CD14-positive monocyte (primary cell): ENCODE measurements at regions not wholly inside any gene's neighbourhood (a gene's known extent, or its start where the extent isn't known, plus 50 kb on each side); places are given as distances from the start of the nearest gene placed in this dataset.

Experiments used
- DNase-seq, 3 donors: peaks; one replicate each; pipeline ENCODE4 v3.0.0-alpha.2; 2011 to 2022
- H2AFZ ChIP-seq: 2 replicates; pipeline ENCODE4 v1.6.0; 2012; ENCODE audit warnings: mild to moderate bottlenecking, low read depth, low read length, inconsistent platforms; ENCODE audit not compliant: insufficient read depth, poor library complexity, severe bottlenecking
- H3K27ac ChIP-seq, 2 donors: 1 replicate in 1 of 2; 2 replicates in 1 of 2; pipeline ENCODE4 v1.5.1; 2012 to 2013; ENCODE audit warnings: low read length in 2 of 2, control low read depth in 1 of 2, inconsistent platforms in 1 of 2, low read depth in 1 of 2, mild to moderate bottlenecking in 1 of 2
- H3K27me3 ChIP-seq, 2 donors: one replicate each; pipeline versions ENCODE4 v1.6.0 to v1.6.1; 2011 to 2013; ENCODE audit warnings: low read length in 2 of 2; ENCODE audit not compliant: control insufficient read depth in 2 of 2, insufficient read depth in 2 of 2
- H3K36me3 ChIP-seq, 2 donors: replicated peaks in 1 of 2; 1 replicate in 1 of 2; 2 replicates in 1 of 2; pipeline versions ENCODE4 v1.5.1 to v1.6.1; 2012 to 2013; ENCODE audit warnings: low read length in 2 of 2, control low read depth in 1 of 2, inconsistent platforms in 1 of 2, mild to moderate bottlenecking in 1 of 2; ENCODE audit not compliant: insufficient read depth in 2 of 2, control insufficient read depth in 1 of 2
- H3K4me1 ChIP-seq, 2 donors: 1 replicate in 1 of 2; 2 replicates in 1 of 2; pipeline versions ENCODE4 v1.5.1 to v1.6.1; 2012 to 2013; ENCODE audit warnings: low read length in 2 of 2, control low read depth in 1 of 2, inconsistent platforms in 1 of 2, mild to moderate bottlenecking in 1 of 2, moderate library complexity in 1 of 2; ENCODE audit not compliant: insufficient read depth in 2 of 2, control insufficient read depth in 1 of 2
- H3K4me2 ChIP-seq: replicated peaks from 2 replicates; pipeline ENCODE3; 2012; ENCODE audit warnings: low read length, moderate library complexity, mild to moderate bottlenecking; ENCODE audit not compliant: poor library complexity, severe bottlenecking; ENCODE audit errors: extremely low read depth
- H3K4me3 ChIP-seq, 3 experiments: fragments of 200-600 bp in 1 of 3; sonication (generic) in 1 of 3; replicated peaks in 1 of 3; 1 replicate in 2 of 3; 2 replicates in 1 of 3; pipeline ENCODE4 v1.5.1; 2011 to 2013; ENCODE audit warnings: low read length in 3 of 3, mild to moderate bottlenecking in 3 of 3, control low read depth in 2 of 3, low read depth in 2 of 3, inconsistent platforms in 1 of 3, moderate library complexity in 1 of 3
- H3K79me2 ChIP-seq: 2 replicates; pipeline ENCODE4 v1.6.0; 2012; ENCODE audit warnings: mild to moderate bottlenecking, control low read depth, inconsistent platforms, low read length, moderate library complexity; ENCODE audit not compliant: insufficient read depth
- H3K9ac ChIP-seq: 2 replicates; pipeline ENCODE4 v1.6.0; 2017; ENCODE audit warnings: low read length, mild to moderate bottlenecking; ENCODE audit not compliant: insufficient read depth, poor library complexity, severe bottlenecking
- H3K9me3 ChIP-seq, 2 donors: replicated peaks in 1 of 2; 1 replicate in 1 of 2; 2 replicates in 1 of 2; pipeline versions ENCODE4 v1.5.1 to v1.6.1; 2012 to 2013; ENCODE audit warnings: low read length in 2 of 2, control low read depth in 1 of 2; ENCODE audit not compliant: control insufficient read depth in 1 of 2, insufficient read depth in 1 of 2
- H4K20me1 ChIP-seq: 2 replicates; pipeline ENCODE4 v1.6.0; 2012; ENCODE audit warnings: mild to moderate bottlenecking, low read length, control low read depth, moderate library complexity; ENCODE audit not compliant: insufficient read depth
- H3K27ac Mint-ChIP-seq, 7 donors: one replicate each; pipeline ENCODE4 v1.8.0; 2020; ENCODE audit warnings: mild to moderate bottlenecking in 7 of 7, mixed read lengths in 7 of 7, moderate library complexity in 6 of 7, inconsistent platforms in 2 of 7
- H3K27me3 Mint-ChIP-seq, 3 donors: one replicate each; pipeline ENCODE4 v1.8.0; 2021 to 2022; ENCODE audit warnings: low read depth in 3 of 3, mild to moderate bottlenecking in 3 of 3, mixed read lengths in 3 of 3, moderate library complexity in 3 of 3, inconsistent platforms in 1 of 3
- H3K36me3 Mint-ChIP-seq, 2 donors: one replicate each; pipeline ENCODE4 v1.8.0; 2020; ENCODE audit warnings: mixed read lengths in 2 of 2, inconsistent platforms in 1 of 2, mild to moderate bottlenecking in 1 of 2
- H3K4me1 Mint-ChIP-seq: one replicate; pipeline ENCODE4 v1.8.0; 2020; ENCODE audit warnings: mild to moderate bottlenecking, mixed read lengths
- H3K4me3 Mint-ChIP-seq, 2 donors: one replicate each; pipeline ENCODE4 v1.8.0; 2020; ENCODE audit warnings: mild to moderate bottlenecking in 2 of 2, mixed read lengths in 2 of 2, moderate library complexity in 1 of 2
- H3K9me3 Mint-ChIP-seq, 7 donors: one replicate each; pipeline ENCODE4 v1.8.0; 2020 to 2022; ENCODE audit warnings: mixed read lengths in 7 of 7, mild to moderate bottlenecking in 6 of 7, moderate library complexity in 6 of 7, inconsistent platforms in 2 of 7
- CTCF ChIP-seq: fragments of 200-600 bp; IDR thresholded peaks from one replicate; pipeline ENCODE4 v1.8.0; 2022; ENCODE audit warnings: antibody characterized with exemption, mild to moderate bottlenecking
- WGBS: methylation state at CpG from one replicate; pipeline ENCODE4 v1.1.5; 2013; ENCODE audit warnings: missing lambda C conversion rate; ENCODE audit not compliant: insufficient coverage; 5-methylcytosine and 5-hydroxymethylcytosine counted together
- intact Hi-C, 2 donors: fragments of 100-400 bp; cut with micrococcal nuclease; formaldehyde crosslinking; loops; one replicate each; pipeline versions ENCODE4 v1.15.0 to v1.15.1; 2023

GRCh38 chr3:34312684-34313083 is 514.3 kb downstream of the PDCD6IP start:
- H3K79me2 ChIP-seq, result no peaks in the 10 kb centered on the region
- Mint-ChIP-seq H3K9me3 (peaks cover 0 to 10% (median 2%) of the 10 kb centered on the region in 7 donors), H3K36me3 (no peaks in the 10 kb centered on the region), H3K4me1 (no peaks in the 10 kb centered on the region), H3K27me3 (peaks cover 0 to 2% (median 0%) of the 10 kb centered on the region in 3 donors), H3K4me3 (no peak overlapping the region), H3K27ac (no peak overlapping the region)
- H3K36me3 ChIP-seq, result no peaks in the 10 kb centered on the region
- H2AFZ ChIP-seq, result no peak overlapping the region
- no peak overlapping the region for H3K27ac ChIP-seq
- H3K27me3 ChIP-seq, result no peaks in the 10 kb centered on the region
- intact Hi-C loops, result no loop called here
- H4K20me1 ChIP-seq, result no peaks in the 10 kb centered on the region
- no peaks in the 10 kb centered on the region for H3K9me3 ChIP-seq
- no peak overlapping the region for H3K4me2 ChIP-seq
- no peak overlapping the region for H3K9ac ChIP-seq
- 82% methylated on average over 4 of the region's 5 CpGs for WGBS
- TF ChIP-seq CTCF, result no peak
- H3K4me1 ChIP-seq, result no peaks in the 10 kb centered on the region
- no peak for DNase-seq
- H3K4me3 ChIP-seq, result no peak overlapping the region

GRCh38 chr3:34319881-34320280 is 521.5 kb downstream of the PDCD6IP start:
- no peaks in the 10 kb centered on the region for H3K9me3 ChIP-seq
- H3K27me3 Mint-ChIP-seq, result peaks cover 0 to 1% (median 0%) of the 10 kb centered on the region in 3 donors
- 89% methylated on average over 1 of the region's 4 CpGs for WGBS

More at GRCh38 chr3:34319881-34320280, 521.5 kb downstream of the PDCD6IP start:
- Histone ChIP-seq H3K27ac (no peak overlapping the region), H3K36me3 (no peaks in the 10 kb centered on the region), H3K4me3 (no peak overlapping the region), H2AFZ (no peak overlapping the region), H3K79me2 (no peaks in the 10 kb centered on the region), H3K27me3 (no peaks in the 10 kb centered on the region), H3K4me1 (no peaks in the 10 kb centered on the region), H4K20me1 (no peaks in the 10 kb centered on the region), H3K9ac (no peak overlapping the region), H3K4me2 (no peak overlapping the region)
- Mint-ChIP-seq H3K36me3 (no peaks in the 10 kb centered on the region), H3K27ac (no peak overlapping the region), H3K4me1 (no peaks in the 10 kb centered on the region), H3K9me3 (peaks cover 3 to 14% (median 7%) of the 10 kb centered on the region in 7 donors), H3K4me3 (no peak overlapping the region)
- no peak for DNase-seq
- no peak for TF ChIP-seq CTCF
- intact Hi-C loops, result no loop called here
